DND-41 (cell line): ENCODE measurements at regions not wholly inside any gene's neighbourhood (a gene's known extent, or its start where the extent isn't known, plus 50 kb on each side); places are given as distances from the start of the nearest gene placed in this dataset.
"Not testable (repeated sequence)": the region's sequence is repeated elsewhere in the genome, so short reads cannot be mapped to it uniquely, and the experiment has no call there.

Source experiments
- ATAC-seq: fragments of 200-7000 bp; cut with Tn5 transposase; 3 replicates; pipeline ENCODE4 v1.9.1; 2021; ENCODE audit warnings: low read depth; ENCODE audit not compliant: insufficient read depth
- DNase-seq: peaks from one replicate; pipeline ENCODE4 v3.0.0-alpha.2; 2020
- H2AFZ ChIP-seq: 2 replicates; pipeline ENCODE4 v1.6.0; 2012; ENCODE audit warnings: low read depth, low read length
- H3K27ac ChIP-seq: 2 replicates; pipeline ENCODE4 v1.5.1; 2012; ENCODE audit warnings: low read length, inconsistent platforms
- H3K27me3 ChIP-seq: fragments of 200-600 bp; sonication (generic); 2 replicates; pipeline ENCODE4 v1.6.0; 2012; ENCODE audit warnings: low read length, mild to moderate bottlenecking, inconsistent platforms; ENCODE audit not compliant: insufficient read depth, poor library complexity
- H3K36me3 ChIP-seq: 2 replicates; pipeline ENCODE4 v1.5.1; 2012; ENCODE audit warnings: low read length, inconsistent platforms; ENCODE audit not compliant: insufficient read depth
- H3K4me1 ChIP-seq: 2 replicates; pipeline ENCODE4 v1.5.1; 2012; ENCODE audit warnings: mild to moderate bottlenecking, low read length; ENCODE audit not compliant: insufficient read depth
- H3K4me2 ChIP-seq: 2 replicates; pipeline ENCODE4 v1.6.0; 2012; ENCODE audit warnings: mild to moderate bottlenecking, moderate library complexity, low read length, inconsistent platforms; ENCODE audit not compliant: insufficient read depth
- H3K4me3 ChIP-seq, 2 experiments: fragments of 200-600 bp in 1 of 2; shearing (Covaris generic) in 1 of 2; 2 replicates each; pipeline ENCODE4 v1.5.1; 2012 to 2016; ENCODE audit warnings: inconsistent platforms in 2 of 2, low read length in 2 of 2, mild to moderate bottlenecking in 2 of 2, low read depth in 1 of 2, moderate library complexity in 1 of 2
- H3K79me2 ChIP-seq: 2 replicates; pipeline ENCODE4 v1.6.0; 2012; ENCODE audit warnings: low read length, inconsistent platforms; ENCODE audit not compliant: insufficient read depth
- H3K9ac ChIP-seq: 2 replicates; pipeline ENCODE4 v1.6.0; 2012; ENCODE audit warnings: low read depth, mild to moderate bottlenecking, inconsistent platforms, low read length, moderate library complexity
- H3K9me3 ChIP-seq: 2 replicates; pipeline ENCODE4 v1.5.1; 2012; ENCODE audit warnings: low read length, moderate library complexity, mild to moderate bottlenecking, inconsistent platforms; ENCODE audit not compliant: insufficient read depth, severe bottlenecking
- H4K20me1 ChIP-seq: 2 replicates; pipeline ENCODE4 v1.6.0; 2012; ENCODE audit warnings: low read length; ENCODE audit not compliant: insufficient read depth
- EZH2 ChIP-seq: IDR thresholded peaks from 3 replicates; pipeline ENCODE4 v1.6.1; 2012; ENCODE audit warnings: borderline replicate concordance, low read depth, mild to moderate bottlenecking, moderate library complexity, low read length, inconsistent platforms; ENCODE audit not compliant: severe bottlenecking
- TF ChIP-seq, protein P1 (sequence below): IDR thresholded peaks from 2 replicates; pipeline ENCODE4 v1.5.1; 2012; ENCODE audit warnings: borderline replicate concordance, low read length, moderate library complexity, mild to moderate bottlenecking; ENCODE audit not compliant: poor library complexity, severe bottlenecking; ENCODE audit errors: extremely low read depth

DNA sequence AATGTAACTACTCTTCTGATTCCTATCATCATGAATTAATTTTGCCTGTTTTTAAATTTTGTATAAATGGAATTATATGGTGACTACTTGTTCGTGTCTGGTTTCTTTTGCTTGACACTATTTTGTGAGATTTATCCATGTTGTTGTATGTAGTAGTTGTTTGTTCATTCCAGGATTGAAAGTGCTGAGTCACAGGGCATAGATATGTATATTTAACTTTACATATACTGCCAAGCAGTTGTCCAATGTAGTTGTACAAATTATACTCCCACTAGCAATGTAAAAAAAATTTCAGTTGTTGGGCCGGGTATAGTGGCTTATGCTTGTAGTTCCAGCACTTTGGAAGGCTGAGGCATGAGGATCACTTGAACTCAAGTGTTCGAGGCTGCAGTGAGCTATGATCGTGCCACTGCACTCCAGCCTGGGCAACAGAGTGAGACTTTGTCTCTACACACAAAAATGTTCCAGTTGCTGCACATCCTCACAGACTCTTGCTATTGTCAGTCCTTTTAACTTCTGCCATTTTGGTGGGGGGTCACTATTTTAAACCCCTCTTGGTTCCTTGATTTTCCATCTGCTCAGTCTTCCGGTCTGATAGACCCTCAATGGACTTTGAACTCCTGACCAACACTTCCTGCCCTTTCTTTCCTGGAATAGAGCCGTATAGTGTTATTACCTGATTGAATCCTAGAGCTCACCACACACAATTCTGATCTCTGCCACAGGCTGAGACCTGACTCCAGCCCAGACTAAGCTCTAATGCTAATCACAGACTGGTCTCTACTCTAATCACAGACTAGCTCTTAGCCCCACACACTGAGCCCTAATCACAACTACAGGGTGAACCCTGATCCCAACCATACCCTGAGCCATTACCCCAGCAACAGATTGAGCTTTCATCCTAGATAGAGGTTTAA lies 69.3 kb upstream of the MELK start:
- Histone ChIP-seq H3K79me2 (no peaks in the 10 kb centered on the region), H3K4me1 (peaks cover 13% of the 10 kb centered on the region), H3K36me3 (no peaks in the 10 kb centered on the region), H3K4me3 (no peak overlapping the region), H3K9me3 (no peaks in the 10 kb centered on the region), H3K4me2 (no peak overlapping the region), H3K27ac (peak overlapping the region; percentile 0; the same call in 1 of the 2 replicates), H4K20me1 (no peaks in the 10 kb centered on the region), H2AFZ (peak overlapping the region; percentile 60), H3K9ac (no peak overlapping the region), H3K27me3 (no peaks in the 10 kb centered on the region)
- DNase-seq (no peak), ATAC-seq (peak; percentile 35; the same call in 1 of the 3 replicates)
- TF ChIP-seq, protein P1, sequence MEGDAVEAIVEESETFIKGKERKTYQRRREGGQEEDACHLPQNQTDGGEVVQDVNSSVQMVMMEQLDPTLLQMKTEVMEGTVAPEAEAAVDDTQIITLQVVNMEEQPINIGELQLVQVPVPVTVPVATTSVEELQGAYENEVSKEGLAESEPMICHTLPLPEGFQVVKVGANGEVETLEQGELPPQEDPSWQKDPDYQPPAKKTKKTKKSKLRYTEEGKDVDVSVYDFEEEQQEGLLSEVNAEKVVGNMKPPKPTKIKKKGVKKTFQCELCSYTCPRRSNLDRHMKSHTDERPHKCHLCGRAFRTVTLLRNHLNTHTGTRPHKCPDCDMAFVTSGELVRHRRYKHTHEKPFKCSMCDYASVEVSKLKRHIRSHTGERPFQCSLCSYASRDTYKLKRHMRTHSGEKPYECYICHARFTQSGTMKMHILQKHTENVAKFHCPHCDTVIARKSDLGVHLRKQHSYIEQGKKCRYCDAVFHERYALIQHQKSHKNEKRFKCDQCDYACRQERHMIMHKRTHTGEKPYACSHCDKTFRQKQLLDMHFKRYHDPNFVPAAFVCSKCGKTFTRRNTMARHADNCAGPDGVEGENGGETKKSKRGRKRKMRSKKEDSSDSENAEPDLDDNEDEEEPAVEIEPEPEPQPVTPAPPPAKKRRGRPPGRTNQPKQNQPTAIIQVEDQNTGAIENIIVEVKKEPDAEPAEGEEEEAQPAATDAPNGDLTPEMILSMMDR = no peak
- TF ChIP-seq EZH2 = no peak

DNA sequence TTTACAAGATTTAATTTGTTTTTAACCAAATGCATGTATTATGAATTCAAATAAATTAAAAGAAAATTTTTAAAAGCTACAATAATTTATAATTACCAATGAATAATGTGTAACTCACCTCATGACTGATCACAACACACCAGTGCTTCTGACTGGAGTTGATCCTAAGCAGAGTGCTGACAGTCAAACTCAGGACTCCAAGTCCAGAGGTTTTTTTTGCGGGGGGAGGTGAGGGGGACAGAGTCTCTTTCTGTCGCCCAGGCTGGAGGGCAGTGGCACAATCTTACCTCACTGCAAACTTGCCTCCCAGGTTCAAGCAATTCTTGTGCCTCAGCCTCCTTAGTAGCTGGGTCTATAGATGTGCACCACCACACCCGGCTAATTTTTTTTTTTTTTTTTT lies 71.0 kb upstream of the MELK start:
- TF ChIP-seq EZH2 = no peak
- TF ChIP-seq, protein P1 = no peak
- ATAC-seq = no peak
- H3K27ac ChIP-seq = no peak overlapping the region

DNA sequence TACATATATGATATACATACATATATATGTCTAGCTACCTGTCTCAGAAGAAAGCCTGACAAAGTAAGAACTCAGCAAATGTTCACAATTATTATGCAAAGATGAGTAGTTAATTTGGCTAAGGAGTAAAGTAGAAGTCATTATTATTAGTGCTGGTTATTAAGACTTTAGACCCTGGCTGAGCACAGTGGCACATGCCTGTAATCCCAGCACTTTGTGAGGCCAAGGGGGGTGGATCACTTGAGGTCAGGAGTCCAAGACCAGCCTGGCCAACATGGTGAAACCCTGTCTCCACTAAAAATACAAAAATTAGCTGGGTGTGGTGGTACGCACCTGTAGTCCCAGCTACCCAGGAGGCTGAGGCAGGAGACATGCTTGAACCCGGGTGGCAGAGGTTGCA lies 71.8 kb upstream of the MELK start:
- H3K36me3 ChIP-seq, H2AFZ ChIP-seq, H4K20me1 ChIP-seq, H3K4me3 ChIP-seq, H3K9ac ChIP-seq, ATAC-seq, DNase-seq, H3K79me2 ChIP-seq, H3K4me2 ChIP-seq, H3K9me3 ChIP-seq, H3K27me3 ChIP-seq, H3K27ac ChIP-seq: not testable (repeated sequence)
- peaks cover 13% of the 10 kb centered on the region for H3K4me1 ChIP-seq

More for the DNA sequence above, 71.0 kb upstream of the MELK start:
- H3K4me3 ChIP-seq = no peak overlapping the region
- no peak overlapping the region for H2AFZ ChIP-seq
- H3K9ac ChIP-seq = no peak overlapping the region
- no peaks in the 10 kb centered on the region for H3K9me3 ChIP-seq
- no peaks in the 10 kb centered on the region for H3K79me2 ChIP-seq
- H3K27me3 ChIP-seq = no peaks in the 10 kb centered on the region
- H3K4me1 ChIP-seq = peaks cover 13% of the 10 kb centered on the region
- no peak for DNase-seq
- H4K20me1 ChIP-seq = no peaks in the 10 kb centered on the region
- no peak overlapping the region for H3K4me2 ChIP-seq
- no peaks in the 10 kb centered on the region for H3K36me3 ChIP-seq

DNA sequence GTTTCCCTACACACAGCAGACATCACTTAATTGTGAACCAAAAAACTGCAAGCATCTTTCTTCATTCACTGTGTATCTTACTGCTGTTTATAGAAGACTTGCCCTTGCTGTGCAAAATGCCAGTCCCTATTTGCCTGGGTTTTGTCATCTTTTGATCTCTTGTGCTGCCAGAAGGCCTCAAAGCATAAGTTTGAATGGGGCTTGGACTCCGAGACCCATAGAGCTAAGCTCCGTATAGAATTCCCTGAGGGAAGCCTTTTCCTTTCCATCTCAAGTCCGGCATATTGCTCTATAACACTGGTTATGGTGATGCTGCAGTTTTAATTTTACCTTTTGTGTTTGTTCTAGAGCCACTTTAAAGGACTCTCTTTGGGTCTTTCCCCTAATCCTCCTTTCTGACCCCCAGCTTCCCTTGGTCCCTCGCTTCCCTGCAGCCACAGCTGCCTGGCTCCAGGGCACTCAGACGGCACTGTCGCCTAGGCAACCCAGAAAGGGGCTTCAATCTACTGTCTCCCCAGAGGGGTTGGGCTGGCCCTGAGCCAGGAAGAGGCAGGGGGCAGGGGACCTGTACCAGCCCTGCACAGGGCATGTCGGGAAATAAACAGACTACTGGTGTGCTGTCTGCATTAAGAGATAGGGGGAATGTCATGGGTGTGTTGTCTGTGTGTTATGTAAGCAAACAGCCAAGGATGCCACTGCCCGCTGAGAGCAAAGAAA lies 73.4 kb upstream of the MELK start:
- H3K9me3 ChIP-seq = no peaks in the 10 kb centered on the region
- H4K20me1 ChIP-seq = no peaks in the 10 kb centered on the region
- H3K4me1 ChIP-seq = peaks cover 7% of the 10 kb centered on the region
- H2AFZ ChIP-seq = no peak overlapping the region
- TF ChIP-seq EZH2 = no peak
- TF ChIP-seq, protein P1 = no peak
- ATAC-seq (no peak), DNase-seq (no peak)
- H3K9ac ChIP-seq = no peak overlapping the region
- H3K79me2 ChIP-seq = no peaks in the 10 kb centered on the region
- no peak overlapping the region for H3K27ac ChIP-seq
- no peaks in the 10 kb centered on the region for H3K36me3 ChIP-seq
- no peak overlapping the region for H3K4me3 ChIP-seq
- no peaks in the 10 kb centered on the region for H3K27me3 ChIP-seq
- no peak overlapping the region for H3K4me2 ChIP-seq

DNA sequence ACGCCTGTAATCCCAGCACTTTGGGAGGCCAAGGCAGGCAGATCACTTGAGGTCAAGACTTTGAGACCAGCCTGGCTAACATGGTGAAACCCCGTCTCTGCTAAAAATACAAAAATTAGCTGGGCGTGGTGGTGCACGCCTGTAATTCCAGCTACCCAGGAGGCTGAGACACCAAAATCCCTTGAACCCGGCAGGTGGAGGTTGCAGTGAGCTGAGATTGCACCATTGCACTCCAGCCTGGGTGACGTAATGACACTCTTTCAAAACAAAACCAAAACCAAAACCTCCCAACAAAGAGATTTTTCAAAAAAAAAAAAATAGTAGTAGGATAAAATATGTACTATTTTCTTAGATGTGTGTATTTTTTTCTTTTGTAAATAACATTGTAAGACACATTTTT lies 79.1 kb upstream of the MELK start:
- H3K27me3 ChIP-seq, H2AFZ ChIP-seq, H3K79me2 ChIP-seq, H3K36me3 ChIP-seq, H3K9me3 ChIP-seq, H4K20me1 ChIP-seq, H3K9ac ChIP-seq, H3K4me3 ChIP-seq, H3K27ac ChIP-seq: not testable (repeated sequence)
- peaks cover 32% of the 10 kb centered on the region for H3K4me1 ChIP-seq
- peak overlapping the region; percentile 57; the same call in 1 of the 2 replicates for H3K4me2 ChIP-seq
- DNase-seq (peak; percentile 31), ATAC-seq (0 out of 3 replicates have a peak, but pooled peaks have one; percentile 39)
